LoVo (cell line): ENCODE measurements at regions not wholly inside any gene's neighbourhood (a gene's known extent, or its start where the extent isn't known, plus 50 kb on each side); places are given as distances from the start of the nearest gene placed in this dataset.

Source experiments
- DNase-seq: peaks from one replicate; pipeline ENCODE4 v3.0.0-alpha.2; 2016; ENCODE audit warnings: low spot score

- DNase-seq = no peak
Observed at GRCh38 chr1:221162352-221162751, 283.1 kb downstream of the HLX start.

- DNase-seq = no peak
Observed at GRCh38 chr1:221162939-221163338, 283.7 kb downstream of the HLX start.

GRCh38 chr1:221164029-221164428 lies 284.8 kb downstream of the HLX start:
- no peak for DNase-seq

GRCh38 chr1:221164951-221165838 lies 286.0 kb downstream of the HLX start:
- DNase-seq = no peak

GRCh38 chr1:221165839-221166500 lies 286.7 kb downstream of the HLX start:
- DNase-seq = no peak

GRCh38 chr1:221166559-221167318 lies 287.5 kb downstream of the HLX start:
- DNase-seq = no peak

GRCh38 chr1:221169447-221169889 lies 290.2 kb downstream of the HLX start:
- no peak for DNase-seq

GRCh38 chr1:221170171-221170570 lies 290.9 kb downstream of the HLX start:
- DNase-seq = no peak

- DNase-seq = no peak
Observed at GRCh38 chr1:221171768-221172167, 292.5 kb downstream of the HLX start.

- DNase-seq = no peak
Observed at GRCh38 chr1:221172841-221173240, 293.6 kb downstream of the HLX start.

GRCh38 chr1:221174330-221174993 lies 295.2 kb downstream of the HLX start:
- no peak for DNase-seq

- DNase-seq = no peak
Observed at GRCh38 chr1:221175249-221175648, 296.0 kb downstream of the HLX start.

GRCh38 chr1:221180704-221181368 lies 301.6 kb downstream of the HLX start:
- DNase-seq = no peak

GRCh38 chr1:221182791-221183533 lies 303.7 kb downstream of the HLX start:
- no peak for DNase-seq

GRCh38 chr1:221184131-221184794 lies 305.0 kb downstream of the HLX start:
- no peak for DNase-seq

GRCh38 chr1:221187174-221187573 lies 307.9 kb downstream of the HLX start:
- no peak for DNase-seq

- no peak for DNase-seq
Observed at GRCh38 chr1:221188458-221188857, 309.2 kb downstream of the HLX start.

- DNase-seq = no peak
Observed at GRCh38 chr1:221190249-221190648, 311.0 kb downstream of the HLX start.

GRCh38 chr1:221192055-221192454 lies 312.8 kb downstream of the HLX start:
- no peak for DNase-seq

GRCh38 chr1:221200464-221200863 lies 321.2 kb downstream of the HLX start:
- no peak for DNase-seq
